Islet precursor cell (in vitro differentiated cells): ENCODE measurements at regions not wholly inside any gene's neighbourhood (a gene's known extent, or its start where the extent isn't known, plus 50 kb on each side); places are given as distances from the start of the nearest gene placed in this dataset.
"Not testable (repeated sequence)": the region's sequence is repeated elsewhere in the genome, so short reads cannot be mapped to it uniquely, and the experiment has no call there.

ENCODE experiments used
- DNase-seq: peaks from one replicate; pipeline ENCODE4 v3.0.0-alpha.2; 2018

DNA sequence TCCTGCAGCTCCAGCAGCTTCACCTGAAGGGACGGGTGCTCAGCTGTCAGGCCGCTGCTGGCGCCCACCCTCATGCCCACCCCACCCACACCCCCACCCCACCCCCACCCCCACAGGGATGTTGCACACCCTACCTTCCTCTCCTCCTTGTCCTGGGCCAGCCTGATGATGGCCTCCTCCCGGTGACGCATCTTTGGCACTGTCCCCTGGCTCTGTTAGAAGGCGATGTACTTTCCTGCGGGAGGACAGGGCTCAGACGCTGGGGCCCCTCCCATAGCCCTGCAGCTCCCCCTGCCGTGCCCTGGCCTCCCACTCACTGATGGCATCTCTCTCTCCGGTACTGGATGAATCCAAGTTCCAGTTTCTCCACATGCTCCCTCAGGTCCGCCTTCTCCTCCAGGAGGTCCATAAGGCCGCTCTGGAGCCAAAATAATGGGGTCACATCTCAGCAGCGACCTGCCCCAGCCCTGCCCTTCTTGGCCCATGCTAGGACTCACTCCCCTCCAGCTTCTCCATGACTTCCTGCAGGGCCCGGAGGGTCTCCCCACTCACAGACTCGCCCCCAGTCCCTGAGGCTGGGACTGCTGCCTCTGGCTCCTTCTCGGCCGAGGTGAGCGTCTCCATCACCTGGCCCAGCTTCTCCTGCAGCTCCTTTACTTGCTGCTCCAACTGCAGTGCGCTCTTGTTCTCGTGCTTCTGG, 55.2 kb downstream of the GOLGA8B start:
- DNase-seq: not testable (repeated sequence)

DNA sequence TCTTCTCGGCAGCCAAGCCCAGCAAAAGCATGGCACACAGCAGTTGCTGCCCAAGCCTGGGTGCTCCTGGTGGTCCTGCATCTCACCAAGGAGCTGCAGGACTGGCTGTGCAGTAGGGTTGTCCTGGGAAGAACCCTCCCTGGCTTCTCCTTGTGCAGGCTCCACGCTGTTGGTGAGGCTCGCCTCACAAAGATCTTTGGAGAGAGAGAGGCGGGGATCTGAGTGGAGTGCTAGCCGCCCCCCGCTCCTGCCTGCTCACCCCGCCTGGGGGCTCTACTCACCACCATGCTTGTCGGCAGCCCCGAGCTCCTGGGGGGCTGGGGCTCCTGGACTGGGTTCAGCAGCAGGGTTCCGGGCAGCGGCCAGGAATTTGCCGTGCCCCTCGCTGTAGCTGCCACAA, 55.8 kb downstream of the GOLGA8B start:
- not testable (repeated sequence) for DNase-seq

DNA sequence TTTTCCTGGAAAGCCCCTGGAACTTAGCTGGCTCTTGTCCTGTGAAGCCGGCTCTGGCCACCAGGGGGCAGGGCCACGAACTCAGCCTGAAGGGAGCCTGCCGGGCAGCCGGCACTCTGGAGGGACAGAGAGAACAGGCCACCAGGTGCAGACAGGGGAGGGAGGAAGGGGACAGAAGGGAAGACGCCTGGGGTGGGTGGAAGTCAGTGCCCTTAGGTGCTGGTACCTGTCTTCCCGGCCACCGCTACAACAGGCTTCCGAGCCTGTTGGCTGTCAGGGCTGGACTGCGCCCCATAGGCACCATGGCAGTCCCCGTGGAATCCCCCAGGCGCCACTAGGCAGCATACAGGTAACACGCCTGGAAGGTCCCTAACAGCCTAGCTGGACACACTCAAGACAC, 59.6 kb downstream of the GOLGA8B start:
- not testable (repeated sequence) for DNase-seq

DNA sequence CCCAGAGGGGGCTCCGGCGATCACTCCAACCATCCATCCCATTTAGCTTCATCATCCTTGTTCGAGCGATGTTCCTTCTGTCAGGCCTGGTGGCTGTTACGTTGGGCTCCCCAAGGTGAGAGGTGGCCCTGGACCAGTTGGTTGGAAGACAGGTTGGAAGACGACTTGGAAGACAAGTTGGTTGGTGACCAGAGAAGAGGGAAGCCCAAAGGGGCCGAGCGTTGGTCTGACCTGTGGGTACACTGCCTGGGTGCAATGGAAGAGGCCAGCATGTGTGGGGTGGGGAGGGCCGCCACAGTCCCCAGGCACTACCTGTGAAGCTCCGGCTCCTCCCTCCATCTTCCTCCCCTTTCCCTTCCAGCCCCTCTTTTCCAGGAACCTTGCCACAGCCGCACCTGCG, 60.9 kb downstream of the GOLGA8B start:
- not testable (repeated sequence) for DNase-seq

DNA sequence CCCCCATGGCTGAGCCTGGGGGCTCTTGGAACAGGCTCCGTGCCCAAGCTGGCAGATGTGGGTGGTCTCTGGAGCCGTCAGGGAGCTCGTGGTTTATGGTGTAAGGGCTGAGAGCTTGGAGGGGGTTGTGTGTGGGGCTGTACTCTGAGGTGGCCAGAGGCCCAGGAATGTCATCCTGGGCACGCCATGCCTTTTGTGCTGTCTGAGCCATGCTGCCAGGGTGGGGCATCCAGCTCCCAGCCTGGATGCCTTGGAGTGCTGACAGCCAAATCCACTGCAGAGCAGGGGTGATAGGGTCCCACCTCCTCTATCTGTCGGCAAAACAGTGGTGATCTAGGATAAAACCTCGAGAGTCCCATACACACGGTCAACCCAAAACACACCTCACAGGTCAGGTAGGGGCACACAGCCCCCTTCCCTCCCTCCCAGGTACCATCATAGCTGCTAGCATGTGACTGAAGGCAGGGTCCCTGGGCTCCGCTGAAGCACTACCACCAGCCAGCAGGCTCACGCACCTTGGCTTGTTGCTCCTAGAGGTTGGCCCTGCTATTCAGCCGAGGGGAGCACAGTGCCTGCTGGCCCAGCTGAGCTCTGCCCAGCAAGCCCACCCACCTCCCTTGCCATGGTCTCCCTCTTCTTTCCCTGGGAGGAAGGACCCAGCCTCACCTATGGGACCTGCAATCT, 61.5 kb downstream of the GOLGA8B start:
- not testable (repeated sequence) for DNase-seq

DNA sequence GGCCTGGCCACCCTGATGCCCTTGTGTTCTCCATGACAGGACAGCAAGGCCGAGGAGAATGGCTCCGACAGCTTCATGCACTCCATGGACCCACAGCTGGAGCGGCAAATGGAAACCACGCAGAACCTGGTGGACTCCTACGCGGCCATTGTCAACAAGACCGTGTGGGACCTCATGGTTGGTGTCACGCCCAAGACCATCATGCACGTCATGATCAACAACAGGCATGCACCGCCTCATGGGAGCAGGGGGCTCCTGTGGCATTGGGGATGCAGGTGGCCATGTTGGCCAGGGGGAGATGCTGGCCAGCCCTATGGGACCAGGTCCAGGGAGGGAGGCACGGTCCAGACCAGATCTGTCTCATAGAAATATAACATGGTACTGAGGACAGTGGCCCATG, 62.9 kb downstream of the GOLGA8B start:
- DNase-seq: no peak

DNA sequence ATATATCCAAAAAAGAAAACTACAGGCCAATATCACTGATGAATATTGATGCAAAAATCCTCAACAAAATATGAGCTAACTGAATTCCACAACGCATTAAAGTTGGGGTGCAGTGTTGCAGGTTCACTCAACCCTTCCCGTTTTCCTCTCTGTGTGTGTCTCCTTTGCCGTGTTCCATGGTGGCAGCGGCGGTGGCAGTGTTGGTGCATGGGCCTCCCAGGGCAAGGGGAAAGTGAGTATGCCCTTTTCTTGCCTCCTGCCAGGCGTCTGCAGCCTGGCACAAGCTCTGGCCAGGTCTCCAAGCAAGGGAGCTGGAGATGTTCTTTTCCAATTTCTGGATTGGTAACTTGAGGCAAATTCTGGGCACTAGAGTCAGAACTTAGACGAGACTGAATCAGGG, 63.4 kb downstream of the GOLGA8B start:
- DNase-seq: not testable (repeated sequence)

DNA sequence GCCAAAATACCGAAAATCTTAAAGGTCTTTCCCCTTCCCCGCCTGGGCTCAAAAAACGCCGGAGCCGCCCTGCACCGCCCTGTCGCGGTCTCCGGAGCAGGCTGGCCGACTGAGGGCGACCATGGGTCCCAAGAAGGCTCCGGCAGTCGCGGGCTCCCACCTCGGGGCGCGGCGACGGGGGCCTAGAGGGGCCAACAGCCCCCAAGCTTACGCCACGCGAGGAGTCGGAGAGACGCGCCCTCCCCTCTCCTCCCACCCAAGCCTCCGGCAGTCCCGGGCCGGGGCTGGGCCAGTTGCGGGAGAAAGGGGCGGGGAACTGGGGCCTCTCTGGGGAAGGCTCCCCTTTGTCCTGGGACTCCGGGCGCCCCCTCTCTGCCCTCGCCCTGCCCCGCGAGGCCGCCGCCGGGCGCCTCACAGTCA, 69.2 kb downstream of the GOLGA8B start:
- peak; percentile 65 for DNase-seq

DNA sequence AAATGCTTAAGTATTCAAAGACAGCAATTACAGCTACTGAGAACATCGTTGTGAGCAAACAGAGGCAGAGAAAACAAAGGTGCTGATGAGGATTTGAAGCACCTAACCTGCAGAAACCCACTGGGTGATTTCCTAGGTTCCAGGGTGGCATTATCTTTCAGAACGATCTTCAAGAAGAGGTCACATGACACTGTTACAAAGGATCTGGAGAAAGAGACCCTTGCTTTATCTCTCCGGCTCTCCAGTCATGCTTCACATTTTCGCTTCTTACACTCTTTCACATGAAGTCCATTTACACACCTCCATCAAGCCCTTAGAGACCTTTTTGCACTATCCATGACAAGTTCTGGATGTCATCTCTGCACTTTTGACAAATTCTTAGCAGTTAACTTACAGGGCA, 70.8 kb downstream of the GOLGA8B start:
- no peak for DNase-seq

DNA sequence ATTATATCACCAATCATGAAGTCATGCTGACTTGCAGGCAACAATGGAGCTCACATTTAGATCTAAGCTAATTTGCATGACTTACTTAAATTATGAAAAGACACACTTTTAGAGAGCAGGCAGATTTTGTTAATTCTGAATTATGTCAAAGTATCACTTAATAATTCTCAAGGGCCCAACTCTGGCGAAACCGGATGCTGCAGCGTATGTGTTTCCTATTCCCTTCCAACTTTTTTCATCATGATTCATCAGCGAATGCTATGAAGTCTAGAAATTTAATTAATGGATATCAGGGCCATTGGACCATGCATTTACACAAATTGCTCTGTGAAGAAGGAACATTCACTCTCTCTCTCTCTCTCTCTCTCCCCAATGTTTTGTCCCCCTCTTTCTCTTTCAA, 63.5 kb upstream of the GOLGA8A start:
- no peak for DNase-seq

DNA sequence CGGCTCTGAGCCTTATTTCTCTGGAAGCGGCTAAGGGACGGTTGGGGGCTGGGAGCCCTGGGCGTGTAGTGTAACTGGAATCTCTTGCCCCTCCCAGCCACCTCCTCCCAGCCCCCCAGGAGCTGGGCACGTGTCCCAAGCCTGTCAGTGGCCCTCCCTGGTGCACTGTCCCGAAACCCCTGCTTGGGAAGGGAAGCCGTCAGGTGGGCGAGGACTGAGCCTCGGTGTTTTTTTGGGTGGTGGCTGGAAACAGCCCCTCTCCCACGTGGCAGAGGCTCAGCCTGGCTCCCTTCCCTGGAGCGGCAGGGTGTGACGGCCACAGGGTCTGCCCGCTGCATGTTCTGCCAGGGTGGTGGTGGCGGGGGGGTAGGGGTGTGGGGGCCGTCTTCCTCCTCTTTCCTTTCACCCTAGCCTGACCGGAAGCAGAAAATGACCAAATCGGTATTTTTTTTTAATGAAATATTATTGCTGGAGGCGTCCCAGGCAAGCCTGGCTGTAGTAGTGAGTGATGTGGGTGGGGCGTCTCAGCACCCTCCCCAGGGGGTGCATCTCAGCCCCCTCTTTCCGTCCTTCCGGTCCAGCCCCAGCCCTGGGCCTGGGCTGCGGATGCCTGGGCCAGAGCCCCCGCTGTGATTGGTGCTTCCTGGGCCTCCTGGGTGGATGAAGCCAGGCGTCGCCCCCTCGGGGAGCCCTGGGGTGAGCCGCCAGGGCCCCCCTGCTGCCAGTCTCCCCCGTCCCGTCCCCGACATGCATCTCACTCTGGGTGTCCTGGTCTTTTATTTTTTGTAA, 58.8 kb upstream of the GOLGA8A start:
- no peak for DNase-seq

DNA sequence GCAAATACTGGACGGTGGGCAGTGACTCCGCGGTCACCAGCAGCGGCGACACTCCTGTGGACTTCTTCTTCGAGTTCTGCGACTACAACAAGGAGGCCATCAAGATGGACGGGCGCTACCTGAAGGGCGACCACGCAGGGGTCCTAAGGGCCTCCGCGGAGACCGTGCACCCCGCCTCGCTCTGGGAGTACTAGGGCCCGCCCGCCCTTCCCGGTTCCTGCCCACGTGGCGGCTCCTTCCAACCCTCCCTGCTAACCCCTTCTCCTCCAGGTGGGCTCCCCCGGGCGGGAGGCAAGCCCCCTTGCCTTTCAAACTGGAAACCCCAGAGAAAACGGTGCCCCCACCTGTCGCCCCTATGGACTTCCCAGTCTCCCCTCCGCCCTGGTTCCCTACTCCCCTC, 58.1 kb upstream of the GOLGA8A start:
- DNase-seq: not testable (repeated sequence)

DNA sequence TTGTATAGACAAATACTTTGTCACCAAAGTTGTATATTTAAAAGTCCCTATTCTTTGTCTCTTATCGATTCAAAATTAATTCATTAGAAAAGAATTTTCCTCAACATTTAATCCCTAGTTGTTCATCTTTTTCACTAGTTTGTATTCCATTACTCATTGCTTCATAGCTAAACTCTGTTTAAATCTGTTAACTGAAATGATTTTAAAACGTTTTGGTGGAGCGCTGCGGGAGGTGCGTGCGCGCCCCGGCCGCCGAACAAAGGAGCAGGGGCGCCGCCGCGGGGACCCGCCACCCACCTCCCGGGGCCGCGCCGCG, 56.4 kb upstream of the GOLGA8A start:
- no peak for DNase-seq

DNA sequence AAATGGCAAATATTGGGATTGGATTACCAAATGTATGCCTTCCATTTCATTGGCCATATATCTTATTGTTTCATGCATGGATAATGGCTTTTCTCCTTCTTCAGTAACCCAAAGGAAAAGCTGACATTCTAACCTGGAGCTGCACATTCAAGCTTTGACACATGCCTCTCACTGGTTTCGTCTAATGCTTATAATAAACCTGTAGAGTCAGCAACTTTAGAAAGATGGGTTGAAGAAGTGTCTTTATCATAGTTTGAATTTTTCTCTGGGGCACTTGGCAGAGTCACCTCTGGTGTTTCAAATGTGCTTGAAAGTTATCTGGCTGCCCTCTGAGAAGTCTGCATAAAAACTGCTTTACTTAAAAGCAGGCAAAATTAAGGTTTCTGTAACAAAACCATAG, 55.4 kb upstream of the GOLGA8A start:
- DNase-seq: no peak

DNA sequence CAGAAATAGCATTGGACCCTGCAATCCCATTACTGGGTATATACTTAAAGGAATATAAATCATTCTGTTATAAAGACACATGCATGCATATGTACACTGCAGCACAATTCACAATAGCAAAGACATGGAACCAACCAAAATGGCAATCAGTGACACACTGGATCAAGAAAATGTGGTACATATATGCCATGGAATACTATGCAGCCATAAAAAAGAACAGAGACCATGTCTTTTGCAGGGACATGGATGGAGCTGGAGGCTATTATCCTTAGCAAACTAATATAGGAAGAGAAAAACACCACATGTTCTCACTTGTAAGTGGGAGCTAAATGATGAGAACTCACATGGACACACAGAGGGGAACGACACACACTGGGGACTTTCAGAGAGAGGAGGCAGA, 53.9 kb upstream of the GOLGA8A start:
- DNase-seq: not testable (repeated sequence)

DNA sequence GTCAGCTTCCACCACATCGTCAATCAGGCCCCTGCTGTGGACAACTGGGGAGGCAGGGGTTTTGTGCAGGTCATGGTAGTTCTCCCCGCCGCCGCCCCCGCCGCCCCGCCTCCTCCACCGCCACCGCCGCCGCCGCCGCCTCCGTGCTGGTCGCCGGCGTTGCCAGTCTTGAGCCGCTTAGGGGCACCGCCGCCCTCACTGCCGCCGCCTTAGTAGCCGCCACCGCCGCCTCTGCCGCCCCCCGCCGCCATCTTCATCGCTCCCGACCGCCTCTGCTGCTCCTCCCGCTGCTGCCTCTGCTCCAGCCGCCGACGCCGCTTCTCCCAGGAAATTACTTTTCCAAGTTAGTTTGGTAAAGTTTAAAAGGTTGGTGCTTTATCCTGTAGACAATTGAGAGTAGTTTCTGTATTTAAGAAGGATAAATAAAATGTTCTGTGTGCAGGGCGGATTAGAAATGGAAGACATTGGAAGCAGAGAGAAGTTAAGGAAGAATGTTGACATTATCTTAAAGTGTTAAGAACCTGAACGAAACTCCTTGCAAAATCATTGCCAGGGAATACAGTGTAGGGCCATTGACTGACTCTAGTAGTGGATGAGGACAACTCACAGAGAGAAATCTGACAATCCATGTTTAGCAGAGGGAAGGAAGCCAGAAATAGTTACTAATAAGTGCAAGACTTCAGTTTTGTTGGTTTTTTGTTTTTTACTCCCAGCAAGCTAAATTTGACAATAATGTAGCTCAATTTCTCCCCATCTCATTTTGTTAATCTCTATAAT, 53.0 kb upstream of the GOLGA8A start:
- peak; percentile 63 for DNase-seq

DNA sequence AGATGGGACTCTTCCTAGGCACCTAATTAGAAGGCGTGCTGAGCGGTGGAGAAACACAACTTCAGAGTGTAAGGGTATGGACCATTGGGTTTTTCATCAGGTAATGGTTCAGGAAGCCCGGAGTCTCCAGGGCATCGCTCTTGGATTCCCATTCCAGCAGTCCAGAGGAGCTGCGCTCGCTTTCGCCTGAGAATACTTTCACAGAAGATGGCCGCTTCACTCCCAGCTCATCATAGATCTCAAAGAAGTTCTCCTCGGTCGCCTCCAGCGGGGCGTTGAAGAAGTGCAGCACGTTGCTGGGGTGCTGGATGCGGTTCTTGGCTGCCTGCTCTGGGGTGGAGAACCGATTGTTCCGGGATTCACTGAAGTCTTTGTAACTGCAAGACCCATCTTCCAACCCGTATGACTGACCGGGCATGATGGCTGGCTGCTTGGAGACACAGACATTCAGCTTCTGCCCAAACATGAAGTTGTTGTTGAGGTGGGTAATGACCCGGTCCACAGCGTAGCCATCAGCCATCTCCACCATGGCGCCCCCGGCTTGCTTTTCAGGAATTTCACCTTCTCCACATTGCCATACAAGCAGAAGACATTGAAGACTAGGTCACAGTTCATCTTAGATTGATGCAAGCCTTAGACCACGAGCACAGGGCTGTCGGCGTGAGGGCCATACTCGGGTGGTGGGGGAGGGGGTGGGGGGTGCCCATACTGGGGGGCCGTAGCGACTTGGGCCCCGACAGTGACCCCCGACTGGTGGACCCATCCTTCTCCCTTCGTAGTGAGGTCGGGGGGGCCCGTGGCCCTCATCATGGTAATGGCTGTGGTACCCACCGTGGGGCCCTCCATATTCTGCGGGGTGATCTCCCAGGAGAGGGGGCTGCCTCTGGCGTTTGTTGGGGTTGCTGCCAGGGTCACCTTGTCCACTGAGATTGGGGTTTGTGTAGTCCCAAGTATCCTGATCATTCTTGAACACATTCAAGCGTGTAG, 51.7 kb upstream of the GOLGA8A start:
- DNase-seq: not testable (repeated sequence)
